ENCODE measurements at regions not wholly inside any gene's neighbourhood (a gene's known extent, or its start where the extent isn't known, plus 50 kb on each side); places are given as distances from the start of the nearest gene placed in this dataset.

- POLR2A ChIA-PET = no interaction called here
- H4K20me1 ChIP-seq (ENCODE audit: insufficient read depth, low read length) = no peaks in the 10 kb centered on the region
- no peaks in the 10 kb centered on the region for H3K4me1 ChIP-seq (ENCODE audit: insufficient read depth, low read length, poor library complexity, severe bottlenecking)
- CTCF ChIA-PET (ENCODE audit: unreplicated experiment) = no interaction called here
- no peaks in the 10 kb centered on the region for H3K36me3 ChIP-seq (ENCODE audit: insufficient read depth, low read length)
- no peaks in the 10 kb centered on the region for H3K79me2 ChIP-seq (ENCODE audit: insufficient read depth, low read depth, low read length)
- DNase-seq (ENCODE audit: low spot score) = no peak
- TF ChIP-seq, protein P1, sequence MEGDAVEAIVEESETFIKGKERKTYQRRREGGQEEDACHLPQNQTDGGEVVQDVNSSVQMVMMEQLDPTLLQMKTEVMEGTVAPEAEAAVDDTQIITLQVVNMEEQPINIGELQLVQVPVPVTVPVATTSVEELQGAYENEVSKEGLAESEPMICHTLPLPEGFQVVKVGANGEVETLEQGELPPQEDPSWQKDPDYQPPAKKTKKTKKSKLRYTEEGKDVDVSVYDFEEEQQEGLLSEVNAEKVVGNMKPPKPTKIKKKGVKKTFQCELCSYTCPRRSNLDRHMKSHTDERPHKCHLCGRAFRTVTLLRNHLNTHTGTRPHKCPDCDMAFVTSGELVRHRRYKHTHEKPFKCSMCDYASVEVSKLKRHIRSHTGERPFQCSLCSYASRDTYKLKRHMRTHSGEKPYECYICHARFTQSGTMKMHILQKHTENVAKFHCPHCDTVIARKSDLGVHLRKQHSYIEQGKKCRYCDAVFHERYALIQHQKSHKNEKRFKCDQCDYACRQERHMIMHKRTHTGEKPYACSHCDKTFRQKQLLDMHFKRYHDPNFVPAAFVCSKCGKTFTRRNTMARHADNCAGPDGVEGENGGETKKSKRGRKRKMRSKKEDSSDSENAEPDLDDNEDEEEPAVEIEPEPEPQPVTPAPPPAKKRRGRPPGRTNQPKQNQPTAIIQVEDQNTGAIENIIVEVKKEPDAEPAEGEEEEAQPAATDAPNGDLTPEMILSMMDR (conservative IDR thresholded peaks at IDR 0.05; ENCODE audit: low read length) = no peak
- BruUV-seq (replicated peaks) = no TSS peak
- intact Hi-C loops (cut with micrococcal nuclease; ENCODE audit: unreplicated experiment) = no loop called here
- H2AFZ ChIP-seq (ENCODE audit: low read length) = no peak overlapping the region
- H3K9me2 ChIP-seq (ENCODE audit: insufficient read depth, low read length) = no peaks in the 10 kb centered on the region
- H3K9me3 ChIP-seq (ENCODE audit: low read length) = no peaks in the 10 kb centered on the region
- no peak overlapping the region for H3K4me3 ChIP-seq (ENCODE audit: low read depth, low read length, poor library complexity, severe bottlenecking)
- H3K4me2 ChIP-seq (ENCODE audit: low read length) = no peak overlapping the region
- H3K27ac ChIP-seq (ENCODE audit: low read depth, low read length, poor library complexity, severe bottlenecking) = no peak overlapping the region
These were observed 1211.2 kb upstream of the SORCS1 start for GRCh38 chr10:108375691-108376090.

GRCh38 chr10:108374991-108375390 is 1210.5 kb upstream of the SORCS1 start:
- ChIA-PET CTCF (ENCODE audit: unreplicated experiment) (no interaction called here), POLR2A (no interaction called here)
- no TSS peak for BruUV-seq (replicated peaks)
- Histone ChIP-seq H3K4me1 (ENCODE audit: insufficient read depth, low read length, poor library complexity, severe bottlenecking) (no peaks in the 10 kb centered on the region), H3K27ac (ENCODE audit: low read depth, low read length, poor library complexity, severe bottlenecking) (no peak overlapping the region), H4K20me1 (ENCODE audit: insufficient read depth, low read length) (no peaks in the 10 kb centered on the region), H3K4me2 (ENCODE audit: low read length) (no peak overlapping the region), H3K79me2 (ENCODE audit: insufficient read depth, low read depth, low read length) (no peaks in the 10 kb centered on the region), H3K36me3 (ENCODE audit: insufficient read depth, low read length) (no peaks in the 10 kb centered on the region), H3K9me2 (ENCODE audit: insufficient read depth, low read length) (no peaks in the 10 kb centered on the region), H2AFZ (ENCODE audit: low read length) (no peak overlapping the region), H3K9me3 (ENCODE audit: low read length) (no peaks in the 10 kb centered on the region), H3K4me3 (ENCODE audit: low read depth, low read length, poor library complexity, severe bottlenecking) (no peak overlapping the region)
- DNase-seq (ENCODE audit: low spot score) = no peak
- intact Hi-C loops (cut with micrococcal nuclease; ENCODE audit: unreplicated experiment) = no loop called here
- TF ChIP-seq EZH2phosphoT487 (IDR thresholded peaks at IDR 0.05; ENCODE audit: borderline replicate concordance, low read depth, low read length) = no peak
- TF ChIP-seq, protein P1 (conservative IDR thresholded peaks at IDR 0.05; ENCODE audit: low read length) = no peak

DNA sequence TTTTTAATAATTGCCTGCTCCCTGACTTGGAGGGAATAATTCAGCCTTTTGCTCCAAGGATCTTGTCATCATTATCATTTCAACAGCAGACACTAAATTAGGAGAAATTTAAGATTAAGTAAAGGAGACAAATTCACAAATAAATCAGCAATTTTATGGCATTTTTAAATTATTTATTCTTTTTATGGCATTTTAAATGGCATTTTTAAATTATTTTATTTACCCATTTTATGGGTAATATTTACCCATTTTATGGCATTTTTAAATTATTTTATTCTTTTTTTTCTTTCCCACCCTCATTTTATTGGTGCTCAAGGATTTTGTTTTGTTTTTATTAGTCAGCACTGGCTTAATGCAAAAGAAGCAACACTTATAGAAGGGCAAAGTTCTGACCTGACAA is 1201.0 kb upstream of the SORCS1 start:
- ChIA-PET CTCF (ENCODE audit: unreplicated experiment) (no interaction called here), POLR2A (no interaction called here)
- no peaks in the 10 kb centered on the region for H3K9me2 ChIP-seq (ENCODE audit: insufficient read depth, low read length)
- DNase-seq (ENCODE audit: low spot score) = no peak
- intact Hi-C loops (cut with micrococcal nuclease; ENCODE audit: unreplicated experiment) = no loop called here
- no peak overlapping the region for H3K27ac ChIP-seq (ENCODE audit: low read depth, low read length, poor library complexity, severe bottlenecking)
- H3K4me3 ChIP-seq (ENCODE audit: low read depth, low read length, poor library complexity, severe bottlenecking) = no peak overlapping the region
- no peak overlapping the region for H2AFZ ChIP-seq (ENCODE audit: low read length)
- no TSS peak for BruUV-seq (replicated peaks)
- H3K4me1 ChIP-seq (ENCODE audit: insufficient read depth, low read length, poor library complexity, severe bottlenecking) = no peaks in the 10 kb centered on the region
- no peaks in the 10 kb centered on the region for H4K20me1 ChIP-seq (ENCODE audit: insufficient read depth, low read length)
- no peaks in the 10 kb centered on the region for H3K9me3 ChIP-seq (ENCODE audit: low read length)
- no peak for TF ChIP-seq EZH2phosphoT487 (IDR thresholded peaks at IDR 0.05; ENCODE audit: borderline replicate concordance, low read depth, low read length)
- TF ChIP-seq, protein P1 (conservative IDR thresholded peaks at IDR 0.05; ENCODE audit: low read length) = no peak
- H3K36me3 ChIP-seq (ENCODE audit: insufficient read depth, low read length) = no peaks in the 10 kb centered on the region
- no peak overlapping the region for H3K4me2 ChIP-seq (ENCODE audit: low read length)
- H3K79me2 ChIP-seq (ENCODE audit: insufficient read depth, low read depth, low read length) = no peaks in the 10 kb centered on the region

All from OCI-LY7 (cell line).